CD14-positive monocyte (primary cell): ENCODE measurements at regions not wholly inside any gene's neighbourhood (a gene's known extent, or its start where the extent isn't known, plus 50 kb on each side); places are given as distances from the start of the nearest gene placed in this dataset.

Experiments
- DNase-seq, 3 donors: peaks; one replicate each; pipeline ENCODE4 v3.0.0-alpha.2; 2011 to 2022
- H2AFZ ChIP-seq: 2 replicates; pipeline ENCODE4 v1.6.0; 2012; ENCODE audit warnings: mild to moderate bottlenecking, low read depth, low read length, inconsistent platforms; ENCODE audit not compliant: insufficient read depth, poor library complexity, severe bottlenecking
- H3K27ac ChIP-seq, 2 donors: 1 replicate in 1 of 2; 2 replicates in 1 of 2; pipeline ENCODE4 v1.5.1; 2012 to 2013; ENCODE audit warnings: low read length in 2 of 2, control low read depth in 1 of 2, inconsistent platforms in 1 of 2, low read depth in 1 of 2, mild to moderate bottlenecking in 1 of 2
- H3K27me3 ChIP-seq, 2 donors: one replicate each; pipeline versions ENCODE4 v1.6.0 to v1.6.1; 2011 to 2013; ENCODE audit warnings: low read length in 2 of 2; ENCODE audit not compliant: control insufficient read depth in 2 of 2, insufficient read depth in 2 of 2
- H3K36me3 ChIP-seq, 2 donors: replicated peaks in 1 of 2; 1 replicate in 1 of 2; 2 replicates in 1 of 2; pipeline versions ENCODE4 v1.5.1 to v1.6.1; 2012 to 2013; ENCODE audit warnings: low read length in 2 of 2, control low read depth in 1 of 2, inconsistent platforms in 1 of 2, mild to moderate bottlenecking in 1 of 2; ENCODE audit not compliant: insufficient read depth in 2 of 2, control insufficient read depth in 1 of 2
- H3K4me1 ChIP-seq, 2 donors: 1 replicate in 1 of 2; 2 replicates in 1 of 2; pipeline versions ENCODE4 v1.5.1 to v1.6.1; 2012 to 2013; ENCODE audit warnings: low read length in 2 of 2, control low read depth in 1 of 2, inconsistent platforms in 1 of 2, mild to moderate bottlenecking in 1 of 2, moderate library complexity in 1 of 2; ENCODE audit not compliant: insufficient read depth in 2 of 2, control insufficient read depth in 1 of 2
- H3K4me2 ChIP-seq: replicated peaks from 2 replicates; pipeline ENCODE3; 2012; ENCODE audit warnings: low read length, moderate library complexity, mild to moderate bottlenecking; ENCODE audit not compliant: poor library complexity, severe bottlenecking; ENCODE audit errors: extremely low read depth
- H3K4me3 ChIP-seq, 3 experiments: fragments of 200-600 bp in 1 of 3; sonication (generic) in 1 of 3; replicated peaks in 1 of 3; 1 replicate in 2 of 3; 2 replicates in 1 of 3; pipeline ENCODE4 v1.5.1; 2011 to 2013; ENCODE audit warnings: low read length in 3 of 3, mild to moderate bottlenecking in 3 of 3, control low read depth in 2 of 3, low read depth in 2 of 3, inconsistent platforms in 1 of 3, moderate library complexity in 1 of 3
- H3K79me2 ChIP-seq: 2 replicates; pipeline ENCODE4 v1.6.0; 2012; ENCODE audit warnings: mild to moderate bottlenecking, control low read depth, inconsistent platforms, low read length, moderate library complexity; ENCODE audit not compliant: insufficient read depth
- H3K9ac ChIP-seq: 2 replicates; pipeline ENCODE4 v1.6.0; 2017; ENCODE audit warnings: low read length, mild to moderate bottlenecking; ENCODE audit not compliant: insufficient read depth, poor library complexity, severe bottlenecking
- H3K9me3 ChIP-seq, 2 donors: replicated peaks in 1 of 2; 1 replicate in 1 of 2; 2 replicates in 1 of 2; pipeline versions ENCODE4 v1.5.1 to v1.6.1; 2012 to 2013; ENCODE audit warnings: low read length in 2 of 2, control low read depth in 1 of 2; ENCODE audit not compliant: control insufficient read depth in 1 of 2, insufficient read depth in 1 of 2
- H4K20me1 ChIP-seq: 2 replicates; pipeline ENCODE4 v1.6.0; 2012; ENCODE audit warnings: mild to moderate bottlenecking, low read length, control low read depth, moderate library complexity; ENCODE audit not compliant: insufficient read depth
- H3K27ac Mint-ChIP-seq, 7 donors: one replicate each; pipeline ENCODE4 v1.8.0; 2020; ENCODE audit warnings: mild to moderate bottlenecking in 7 of 7, mixed read lengths in 7 of 7, moderate library complexity in 6 of 7, inconsistent platforms in 2 of 7
- H3K27me3 Mint-ChIP-seq, 3 donors: one replicate each; pipeline ENCODE4 v1.8.0; 2021 to 2022; ENCODE audit warnings: low read depth in 3 of 3, mild to moderate bottlenecking in 3 of 3, mixed read lengths in 3 of 3, moderate library complexity in 3 of 3, inconsistent platforms in 1 of 3
- H3K36me3 Mint-ChIP-seq, 2 donors: one replicate each; pipeline ENCODE4 v1.8.0; 2020; ENCODE audit warnings: mixed read lengths in 2 of 2, inconsistent platforms in 1 of 2, mild to moderate bottlenecking in 1 of 2
- H3K4me1 Mint-ChIP-seq: one replicate; pipeline ENCODE4 v1.8.0; 2020; ENCODE audit warnings: mild to moderate bottlenecking, mixed read lengths
- H3K4me3 Mint-ChIP-seq, 2 donors: one replicate each; pipeline ENCODE4 v1.8.0; 2020; ENCODE audit warnings: mild to moderate bottlenecking in 2 of 2, mixed read lengths in 2 of 2, moderate library complexity in 1 of 2
- H3K9me3 Mint-ChIP-seq, 7 donors: one replicate each; pipeline ENCODE4 v1.8.0; 2020 to 2022; ENCODE audit warnings: mixed read lengths in 7 of 7, mild to moderate bottlenecking in 6 of 7, moderate library complexity in 6 of 7, inconsistent platforms in 2 of 7
- WGBS: methylation state at CpG from one replicate; pipeline ENCODE4 v1.1.5; 2013; ENCODE audit warnings: missing lambda C conversion rate; ENCODE audit not compliant: insufficient coverage; 5-methylcytosine and 5-hydroxymethylcytosine counted together
- intact Hi-C, 2 donors: fragments of 100-400 bp; cut with micrococcal nuclease; formaldehyde crosslinking; loops; one replicate each; pipeline versions ENCODE4 v1.15.0 to v1.15.1; 2023
- TF ChIP-seq, protein P1 (sequence below): fragments of 200-600 bp; IDR thresholded peaks from one replicate; pipeline ENCODE4 v1.8.0; 2022; ENCODE audit warnings: antibody characterized with exemption, mild to moderate bottlenecking

DNA sequence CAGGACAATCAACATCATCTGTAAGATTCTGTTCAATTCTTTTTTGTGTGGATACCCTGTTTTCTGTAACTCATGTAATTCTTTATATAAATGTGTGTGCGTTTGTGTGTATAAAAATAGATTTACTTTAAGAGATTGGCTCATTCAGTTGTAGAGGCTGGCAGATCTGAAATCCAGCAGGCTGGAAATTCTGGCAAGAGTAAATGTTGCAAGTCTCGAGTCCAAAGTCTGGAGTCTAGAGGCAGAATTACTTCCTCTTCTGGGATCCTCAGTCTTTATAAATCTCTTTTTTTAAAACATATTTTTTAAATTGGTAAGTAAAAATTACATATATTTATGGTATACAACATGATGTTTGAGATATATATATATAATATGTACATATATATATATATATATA, 202.1 kb upstream of the TMEM161B start:
- Mint-ChIP-seq H3K4me1 (no peaks in the 10 kb centered on the region), H3K36me3 (no peaks in the 10 kb centered on the region), H3K27ac (no peak overlapping the region), H3K9me3 (peaks cover 1 to 7% (median 4%) of the 10 kb centered on the region in 7 donors), H3K4me3 (no peak overlapping the region), H3K27me3 (no peaks in the 10 kb centered on the region)
- TF ChIP-seq, protein P1, sequence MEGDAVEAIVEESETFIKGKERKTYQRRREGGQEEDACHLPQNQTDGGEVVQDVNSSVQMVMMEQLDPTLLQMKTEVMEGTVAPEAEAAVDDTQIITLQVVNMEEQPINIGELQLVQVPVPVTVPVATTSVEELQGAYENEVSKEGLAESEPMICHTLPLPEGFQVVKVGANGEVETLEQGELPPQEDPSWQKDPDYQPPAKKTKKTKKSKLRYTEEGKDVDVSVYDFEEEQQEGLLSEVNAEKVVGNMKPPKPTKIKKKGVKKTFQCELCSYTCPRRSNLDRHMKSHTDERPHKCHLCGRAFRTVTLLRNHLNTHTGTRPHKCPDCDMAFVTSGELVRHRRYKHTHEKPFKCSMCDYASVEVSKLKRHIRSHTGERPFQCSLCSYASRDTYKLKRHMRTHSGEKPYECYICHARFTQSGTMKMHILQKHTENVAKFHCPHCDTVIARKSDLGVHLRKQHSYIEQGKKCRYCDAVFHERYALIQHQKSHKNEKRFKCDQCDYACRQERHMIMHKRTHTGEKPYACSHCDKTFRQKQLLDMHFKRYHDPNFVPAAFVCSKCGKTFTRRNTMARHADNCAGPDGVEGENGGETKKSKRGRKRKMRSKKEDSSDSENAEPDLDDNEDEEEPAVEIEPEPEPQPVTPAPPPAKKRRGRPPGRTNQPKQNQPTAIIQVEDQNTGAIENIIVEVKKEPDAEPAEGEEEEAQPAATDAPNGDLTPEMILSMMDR = no peak
- WGBS = no CpG with 5 or more reads among the region's 2 CpGs
- H3K9me3 ChIP-seq = no peaks in the 10 kb centered on the region
- no peaks in the 10 kb centered on the region for H3K36me3 ChIP-seq
- no peak overlapping the region for H3K4me2 ChIP-seq
- no peaks in the 10 kb centered on the region for H3K4me1 ChIP-seq
- H3K9ac ChIP-seq = no peak overlapping the region
- H4K20me1 ChIP-seq = no peaks in the 10 kb centered on the region
- DNase-seq = no peak
- no peaks in the 10 kb centered on the region for H3K27me3 ChIP-seq
- H3K79me2 ChIP-seq = no peaks in the 10 kb centered on the region
- no peak overlapping the region for H3K4me3 ChIP-seq
- H3K27ac ChIP-seq = no peak overlapping the region
- intact Hi-C loops = no loop called here
- H2AFZ ChIP-seq = no peak overlapping the region

DNA sequence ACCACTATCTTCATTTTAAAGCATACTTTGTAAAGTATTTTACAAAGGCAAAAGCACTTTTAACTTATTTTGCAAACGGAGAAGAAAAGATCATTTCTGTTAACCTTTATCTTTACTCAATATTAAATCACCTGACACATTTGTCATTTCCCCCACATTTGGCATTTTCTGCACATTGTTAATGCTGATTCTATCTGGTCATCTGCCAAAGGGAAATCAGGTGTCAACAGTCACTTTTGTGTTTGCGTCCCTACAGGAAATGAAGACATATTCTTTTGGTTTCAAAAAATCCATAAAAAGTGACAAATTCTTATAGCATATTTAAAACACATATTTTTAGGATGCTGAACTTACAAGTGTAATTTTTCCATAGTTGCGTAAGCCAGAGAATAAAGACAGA, 191.3 kb upstream of the TMEM161B start:
- Mint-ChIP-seq H3K4me3 (no peak overlapping the region), H3K9me3 (peaks cover 0 to 7% (median 0%) of the 10 kb centered on the region in 7 donors), H3K4me1 (no peaks in the 10 kb centered on the region), H3K27ac (no peak overlapping the region), H3K36me3 (no peaks in the 10 kb centered on the region), H3K27me3 (peaks cover 0 to 1% (median 0%) of the 10 kb centered on the region in 3 donors)
- H3K79me2 ChIP-seq = no peaks in the 10 kb centered on the region
- intact Hi-C loops = no loop called here
- no peak overlapping the region for H2AFZ ChIP-seq
- H3K4me3 ChIP-seq = no peak overlapping the region
- no peaks in the 10 kb centered on the region for H4K20me1 ChIP-seq
- no peaks in the 10 kb centered on the region for H3K27me3 ChIP-seq
- 83% methylated on average over 1 of the region's 3 CpGs for WGBS
- no peaks in the 10 kb centered on the region for H3K9me3 ChIP-seq
- H3K4me1 ChIP-seq = no peaks in the 10 kb centered on the region
- no peak overlapping the region for H3K9ac ChIP-seq
- H3K4me2 ChIP-seq = no peak overlapping the region
- TF ChIP-seq, protein P1 = no peak
- H3K27ac ChIP-seq = no peak overlapping the region
- H3K36me3 ChIP-seq = no peaks in the 10 kb centered on the region
- no peak for DNase-seq
